Vagina (tissue), 2 donors: ENCODE measurements at regions not wholly inside any gene's neighbourhood (a gene's known extent, or its start where the extent isn't known, plus 50 kb on each side); places are given as distances from the start of the nearest gene placed in this dataset.
A peak's percentile ranks its signal among the peaks of the same experiment; 100 is the strongest.

Source experiments
- DNase-seq, 2 donors: peaks; one replicate each; pipeline ENCODE4 v3.0.0-alpha.2; 2017; ENCODE audit errors: extremely low spot score in 2 of 2
- H3K27ac ChIP-seq: fragments of 200-600 bp; sonication (generic); one replicate; pipeline ENCODE4 v1.5.1; 2019
- H3K27me3 ChIP-seq: fragments of 200-600 bp; sonication (generic); one replicate; pipeline ENCODE4 v1.5.1; 2019
- H3K36me3 ChIP-seq, 2 donors: fragments of 200-600 bp; sonication (generic); one replicate each; pipeline ENCODE4 v1.5.1; 2017 to 2019
- H3K4me1 ChIP-seq: fragments of 200-600 bp; sonication (generic); one replicate; pipeline ENCODE4 v1.5.1; 2019
- H3K4me3 ChIP-seq, 2 donors: fragments of 200-600 bp; sonication (generic); 1 replicate in 1 of 2; 2 replicates in 1 of 2; pipeline ENCODE4 v1.5.1; 2016 to 2019
- H3K9me3 ChIP-seq: fragments of 200-600 bp; sonication (generic); one replicate; pipeline ENCODE4 v1.5.1; 2019
- POLR2A ChIP-seq, 2 donors: fragments of 450-650 bp; IDR thresholded peaks; one replicate each; pipeline ENCODE4 v1.6.1; 2017; ENCODE audit warnings: antibody characterized with exemption in 2 of 2, mild to moderate bottlenecking in 2 of 2, moderate library complexity in 2 of 2
- POLR2AphosphoS5 ChIP-seq, 2 donors: sonication (generic); formaldehyde crosslinking; IDR thresholded peaks; one replicate each; pipeline ENCODE4 v1.9.0; 2017; ENCODE audit warnings: antibody characterized with exemption in 2 of 2, mild to moderate bottlenecking in 2 of 2, low read depth in 1 of 2; ENCODE audit not compliant: insufficient read depth in 1 of 2
- intact Hi-C: fragments of 100-400 bp; cut with DNase I; formaldehyde crosslinking; loops from one replicate; pipeline ENCODE4 v1.15.1; 2023
- TF ChIP-seq, protein P1 (sequence below), 3 experiments: fragments of 450-650 bp in 2 of 3; fragments of 200-600 bp in 1 of 3; sonication (generic) in 1 of 3; IDR thresholded peaks; one replicate each; pipeline ENCODE4 v1.5.1; 2017 to 2019; ENCODE audit warnings: antibody characterized with exemption in 3 of 3, mild to moderate bottlenecking in 2 of 3, moderate library complexity in 2 of 3

DNA sequence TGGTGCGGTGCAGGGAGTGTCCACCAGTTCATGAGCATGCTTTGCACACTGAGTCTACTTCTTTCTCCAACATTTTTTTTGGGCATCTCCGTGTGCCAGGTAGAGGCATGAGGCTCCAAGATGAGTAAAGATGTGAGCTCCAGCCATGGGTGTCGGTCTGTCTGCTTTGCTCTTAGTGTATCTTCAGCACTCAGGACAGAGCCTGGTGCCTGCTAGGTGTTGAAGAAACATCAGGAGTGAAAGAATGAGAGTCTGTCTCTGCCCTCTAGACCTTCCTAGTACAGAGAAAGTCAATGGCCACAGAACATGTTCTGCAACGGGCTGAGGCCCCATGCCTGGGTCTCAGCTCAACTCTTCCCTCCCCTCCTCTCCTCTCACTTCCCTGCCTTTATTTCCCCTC is 486.5 kb downstream of the TBC1D22A start:
- no peak overlapping the region for H3K27ac ChIP-seq
- H3K36me3 ChIP-seq, result no peaks in the 10 kb centered on the region
- H3K4me1 ChIP-seq, result no peaks in the 10 kb centered on the region
- H3K9me3 ChIP-seq, result peaks cover 8% of the 10 kb centered on the region
- peak in 1 of 2 donors; percentile 27 for DNase-seq
- TF ChIP-seq, protein P1, sequence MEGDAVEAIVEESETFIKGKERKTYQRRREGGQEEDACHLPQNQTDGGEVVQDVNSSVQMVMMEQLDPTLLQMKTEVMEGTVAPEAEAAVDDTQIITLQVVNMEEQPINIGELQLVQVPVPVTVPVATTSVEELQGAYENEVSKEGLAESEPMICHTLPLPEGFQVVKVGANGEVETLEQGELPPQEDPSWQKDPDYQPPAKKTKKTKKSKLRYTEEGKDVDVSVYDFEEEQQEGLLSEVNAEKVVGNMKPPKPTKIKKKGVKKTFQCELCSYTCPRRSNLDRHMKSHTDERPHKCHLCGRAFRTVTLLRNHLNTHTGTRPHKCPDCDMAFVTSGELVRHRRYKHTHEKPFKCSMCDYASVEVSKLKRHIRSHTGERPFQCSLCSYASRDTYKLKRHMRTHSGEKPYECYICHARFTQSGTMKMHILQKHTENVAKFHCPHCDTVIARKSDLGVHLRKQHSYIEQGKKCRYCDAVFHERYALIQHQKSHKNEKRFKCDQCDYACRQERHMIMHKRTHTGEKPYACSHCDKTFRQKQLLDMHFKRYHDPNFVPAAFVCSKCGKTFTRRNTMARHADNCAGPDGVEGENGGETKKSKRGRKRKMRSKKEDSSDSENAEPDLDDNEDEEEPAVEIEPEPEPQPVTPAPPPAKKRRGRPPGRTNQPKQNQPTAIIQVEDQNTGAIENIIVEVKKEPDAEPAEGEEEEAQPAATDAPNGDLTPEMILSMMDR (IDR thresholded peaks at IDR 0.05), result no peak
- TF ChIP-seq POLR2A (IDR thresholded peaks at IDR 0.05) (no peak), POLR2AphosphoS5 (IDR thresholded peaks at IDR 0.05; ENCODE audit: insufficient read depth in 1 of 2, low read depth in 1 of 2) (no peak)
- intact Hi-C loops, result no loop called here
- no peak overlapping the region for H3K4me3 ChIP-seq
- H3K27me3 ChIP-seq, result no peaks in the 10 kb centered on the region

DNA sequence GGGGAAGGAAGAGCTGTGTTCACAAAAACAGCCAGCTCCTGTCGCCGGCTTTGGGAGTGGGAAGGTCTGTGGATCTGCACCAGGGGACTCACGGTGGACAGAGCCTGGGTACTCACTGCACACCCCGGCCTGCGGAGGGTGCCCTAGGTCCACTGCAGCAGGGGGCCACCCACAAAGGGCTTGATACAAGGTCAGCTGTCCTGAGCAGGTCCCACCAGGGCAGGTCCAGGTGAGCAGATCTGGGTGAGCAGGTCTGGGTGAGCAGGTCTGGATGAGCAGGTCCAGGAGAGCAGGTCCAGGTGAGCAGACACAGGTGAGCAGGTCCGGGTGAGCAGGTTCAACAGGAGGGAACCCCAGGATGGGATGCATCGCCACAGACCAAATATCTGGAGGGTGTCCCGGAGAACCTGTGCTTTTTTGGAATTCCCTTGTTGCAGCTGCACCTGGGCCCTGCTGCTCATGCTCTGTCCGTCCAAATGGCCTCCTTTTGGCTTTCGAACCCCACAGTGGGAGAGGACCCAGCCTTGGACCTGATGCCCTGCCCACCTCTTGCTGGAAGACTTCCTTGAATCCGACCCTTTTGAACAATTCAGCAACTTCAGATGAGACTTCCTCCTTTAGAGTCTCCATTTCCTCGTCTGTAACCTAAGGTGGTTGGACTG is 485.3 kb downstream of the TBC1D22A start:
- intact Hi-C loops, result no loop called here
- no peaks in the 10 kb centered on the region for H3K36me3 ChIP-seq
- no peaks in the 10 kb centered on the region for H3K4me1 ChIP-seq
- DNase-seq, result peak; percentile 80 to 87
- no peak overlapping the region for H3K4me3 ChIP-seq
- H3K27ac ChIP-seq, result no peak overlapping the region
- no peaks in the 10 kb centered on the region for H3K9me3 ChIP-seq
- H3K27me3 ChIP-seq, result no peaks in the 10 kb centered on the region
- TF ChIP-seq, protein P1 (IDR thresholded peaks at IDR 0.05), result no peak
- TF ChIP-seq POLR2A (IDR thresholded peaks at IDR 0.05), result no peak
- TF ChIP-seq POLR2AphosphoS5 (IDR thresholded peaks at IDR 0.05; ENCODE audit: insufficient read depth in 1 of 2, low read depth in 1 of 2), result no peak

DNA sequence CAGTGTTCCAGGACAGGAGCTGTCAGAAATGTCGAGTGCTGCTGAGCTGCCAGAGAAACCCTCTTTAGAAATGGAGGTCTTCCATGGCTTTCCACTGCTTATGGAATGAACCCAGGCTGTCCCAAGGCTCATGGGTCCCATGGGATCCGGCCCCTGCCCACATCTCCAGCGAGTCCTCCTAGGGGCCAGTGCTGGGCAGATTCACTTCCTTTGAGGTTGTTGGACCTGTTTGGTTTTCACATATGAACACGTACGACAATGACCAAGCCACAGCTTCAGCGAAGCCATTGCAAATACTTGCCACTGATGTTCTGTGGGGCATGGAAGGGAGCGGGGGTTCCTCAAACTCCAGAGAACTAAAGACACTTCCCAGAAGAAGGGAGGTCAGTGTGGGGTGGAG is 483.3 kb downstream of the TBC1D22A start:
- peak; percentile 58 to 67 for DNase-seq
- Histone ChIP-seq H3K9me3 (no peaks in the 10 kb centered on the region), H3K4me1 (no peaks in the 10 kb centered on the region), H3K27ac (no peak overlapping the region), H3K4me3 (no peak overlapping the region), H3K36me3 (no peaks in the 10 kb centered on the region), H3K27me3 (no peaks in the 10 kb centered on the region)
- intact Hi-C loops, result no loop called here
- TF ChIP-seq, protein P1 (IDR thresholded peaks at IDR 0.05), result no peak
- TF ChIP-seq POLR2AphosphoS5 (IDR thresholded peaks at IDR 0.05; ENCODE audit: insufficient read depth in 1 of 2, low read depth in 1 of 2), result no peak
- TF ChIP-seq POLR2A (IDR thresholded peaks at IDR 0.05), result no peak

DNA sequence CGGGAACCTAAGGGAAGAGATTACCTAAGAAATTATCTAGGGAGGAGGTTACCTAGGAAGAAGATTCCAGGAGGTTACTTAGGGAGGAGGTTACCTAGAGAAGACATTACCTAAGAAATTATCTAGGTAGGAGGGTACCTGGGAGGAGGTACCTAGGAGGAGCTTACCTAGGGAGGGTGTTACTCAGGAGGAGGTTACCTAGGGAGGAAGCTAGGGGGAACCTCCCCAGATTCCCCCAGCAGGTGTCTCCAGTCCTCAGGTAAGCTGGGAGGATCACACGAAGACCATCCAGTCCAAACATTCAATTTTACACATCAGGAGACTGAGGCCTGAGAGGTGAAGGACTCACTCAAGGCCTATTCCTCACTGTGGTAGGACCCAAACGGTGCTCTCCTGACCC is 482.8 kb downstream of the TBC1D22A start:
- no peaks in the 10 kb centered on the region for H3K27me3 ChIP-seq
- DNase-seq, result peak; percentile 13 to 74

DNA sequence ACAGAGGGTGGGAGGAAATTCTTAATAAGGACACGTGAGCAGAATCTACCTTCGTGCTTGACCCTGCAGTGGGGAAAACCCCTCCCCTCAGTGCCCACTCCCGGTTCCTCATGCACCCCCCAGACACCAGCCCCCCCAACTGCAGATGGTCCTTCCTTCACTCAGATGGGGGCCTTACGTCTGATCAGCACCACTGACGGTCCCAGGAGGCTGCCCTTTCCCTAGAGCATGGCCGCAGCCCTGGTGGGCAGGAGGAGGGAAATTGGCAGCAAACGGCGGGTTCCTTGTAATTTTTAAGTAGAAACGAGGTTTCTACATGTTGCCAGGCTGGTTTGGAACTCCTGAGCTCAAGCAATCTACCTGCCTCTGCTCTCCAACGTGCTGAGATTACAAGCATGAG is 477.7 kb downstream of the TBC1D22A start:
- H3K27me3 ChIP-seq, result no peaks in the 10 kb centered on the region
- no peaks in the 10 kb centered on the region for H3K4me1 ChIP-seq
- H3K4me3 ChIP-seq, result no peak overlapping the region
- H3K36me3 ChIP-seq, result no peaks in the 10 kb centered on the region
- no peak overlapping the region for H3K27ac ChIP-seq
- H3K9me3 ChIP-seq, result no peaks in the 10 kb centered on the region
- TF ChIP-seq POLR2A (IDR thresholded peaks at IDR 0.05), result no peak
- TF ChIP-seq, protein P1 (IDR thresholded peaks at IDR 0.05), result no peak
- no peak for TF ChIP-seq POLR2AphosphoS5 (IDR thresholded peaks at IDR 0.05; ENCODE audit: insufficient read depth in 1 of 2, low read depth in 1 of 2)
- DNase-seq, result peak in 1 of 2 donors; percentile 85
- intact Hi-C loops, result no loop called here

More for the DNA sequence above, 482.8 kb downstream of the TBC1D22A start:
- intact Hi-C loops, result no loop called here
- Histone ChIP-seq H3K36me3 (no peaks in the 10 kb centered on the region), H3K27ac (no peak overlapping the region), H3K4me3 (no peak overlapping the region), H3K9me3 (no peaks in the 10 kb centered on the region), H3K4me1 (no peaks in the 10 kb centered on the region)
- TF ChIP-seq POLR2A (IDR thresholded peaks at IDR 0.05) (no peak), POLR2AphosphoS5 (IDR thresholded peaks at IDR 0.05; ENCODE audit: insufficient read depth in 1 of 2, low read depth in 1 of 2) (no peak)
- TF ChIP-seq, protein P1 (IDR thresholded peaks at IDR 0.05), result no peak
